HG03342 (cell line): ENCODE measurements at regions not wholly inside any gene's neighbourhood (a gene's known extent, or its start where the extent isn't known, plus 50 kb on each side); places are given as distances from the start of the nearest gene placed in this dataset.
"Not testable (repeated sequence)": the region's sequence is repeated elsewhere in the genome, so short reads cannot be mapped to it uniquely, and the experiment has no call there.

Experiments used
- ATAC-seq: cut with Tn5 transposase; IDR thresholded peaks from one replicate; pipeline ENCODE4 v1.9.1; 2021; ENCODE audit warnings: mild to moderate bottlenecking, moderate library complexity; ENCODE audit not compliant: unreplicated experiment

- ATAC-seq: not testable (repeated sequence)
Observed at GRCh38 chr1:120465900-120466299, 51.1 kb downstream of the NBPF8 start.

- ATAC-seq: not testable (repeated sequence)
Observed at GRCh38 chr1:120477663-120478062, 62.8 kb downstream of the NBPF8 start.

DNA sequence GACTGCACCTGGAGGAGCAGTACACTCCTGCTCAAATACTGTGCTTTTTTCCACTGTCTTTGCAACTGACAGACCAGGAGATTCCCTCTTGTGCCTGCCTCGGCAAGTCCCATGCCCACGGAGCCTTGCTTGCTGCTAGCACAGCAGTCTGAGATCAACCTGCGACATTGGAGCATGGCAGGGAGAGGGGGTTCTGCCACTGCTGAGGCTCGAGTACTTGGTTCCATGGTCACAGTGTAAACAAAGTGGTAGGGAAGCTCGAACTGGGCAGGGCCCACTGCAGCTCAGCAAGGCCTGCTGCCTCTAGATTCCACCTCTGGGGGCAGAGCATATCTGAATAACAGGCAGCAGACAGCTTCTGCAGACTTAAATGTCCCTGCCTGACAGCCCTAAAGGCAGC lies 63.6 kb downstream of the NBPF8 start:
- not testable (repeated sequence) for ATAC-seq

GRCh38 chr1:120487542-120487941 lies 72.7 kb downstream of the NBPF8 start:
- not testable (repeated sequence) for ATAC-seq

- ATAC-seq: not testable (repeated sequence)
Observed at GRCh38 chr1:120489217-120489616, 74.4 kb downstream of the NBPF8 start.

GRCh38 chr1:120497145-120497544 lies 82.3 kb downstream of the NBPF8 start:
- ATAC-seq: not testable (repeated sequence)

DNA sequence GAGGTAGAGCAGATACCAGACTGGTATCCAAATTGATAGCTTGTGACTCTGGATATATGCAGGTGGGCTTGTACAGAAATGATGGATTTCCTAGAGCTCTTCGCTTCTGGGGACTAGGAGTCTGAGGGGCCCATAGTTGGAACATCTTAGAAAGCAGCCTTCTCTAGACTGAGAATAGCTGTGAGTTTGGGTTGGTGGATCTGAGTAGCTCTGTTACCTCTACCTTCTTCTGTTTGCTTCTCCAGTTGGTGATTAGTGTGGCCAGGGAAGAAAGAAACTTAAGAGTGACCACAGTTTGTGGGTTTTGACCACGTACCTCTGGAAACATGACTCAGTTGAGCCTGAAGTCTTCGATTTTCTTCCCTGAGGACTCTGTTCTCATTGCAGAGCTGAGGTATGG lies 88.4 kb downstream of the NBPF8 start:
- ATAC-seq: not testable (repeated sequence)

DNA sequence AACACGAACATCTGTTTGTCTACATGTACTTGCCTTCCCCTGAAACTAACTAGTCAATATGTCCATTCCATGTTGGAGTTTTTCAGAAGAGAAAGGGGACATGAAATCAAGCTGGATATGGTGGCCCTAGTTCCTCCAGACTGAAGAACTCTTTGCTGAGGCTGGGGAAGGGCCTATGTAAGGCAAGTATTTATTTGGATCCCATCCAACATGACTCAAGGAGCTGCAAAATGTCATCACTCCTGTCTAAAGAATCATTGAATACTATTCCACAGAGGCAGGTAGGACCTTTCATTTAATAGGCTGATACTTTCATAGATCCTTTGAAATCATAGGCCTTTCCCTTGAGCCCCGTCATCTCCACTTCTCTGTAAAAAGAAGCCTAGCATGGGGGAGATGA lies 91.5 kb downstream of the NBPF8 start:
- not testable (repeated sequence) for ATAC-seq

DNA sequence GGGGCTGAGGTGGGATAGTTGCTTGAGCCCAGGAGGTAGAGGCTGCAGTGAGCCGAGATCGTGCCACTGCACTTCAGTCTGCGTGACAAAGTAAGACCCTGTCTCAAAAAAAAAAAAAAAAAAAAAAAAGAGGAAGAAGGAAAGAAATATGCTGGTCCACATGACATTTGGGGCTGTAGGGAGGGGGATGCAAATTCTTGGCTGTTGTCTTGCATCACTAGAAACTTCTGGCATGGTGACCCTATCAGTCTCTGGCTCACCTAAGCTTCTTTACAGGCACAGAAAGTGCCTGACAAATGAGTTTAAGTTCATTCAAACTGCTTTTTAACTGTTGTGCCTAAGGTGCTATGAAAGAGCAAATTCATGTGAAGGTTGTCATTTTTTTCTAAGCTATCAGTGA lies 93.5 kb downstream of the NBPF8 start:
- ATAC-seq: not testable (repeated sequence)

GRCh38 chr1:120509258-120509657 lies 94.4 kb downstream of the NBPF8 start:
- ATAC-seq: not testable (repeated sequence)

DNA sequence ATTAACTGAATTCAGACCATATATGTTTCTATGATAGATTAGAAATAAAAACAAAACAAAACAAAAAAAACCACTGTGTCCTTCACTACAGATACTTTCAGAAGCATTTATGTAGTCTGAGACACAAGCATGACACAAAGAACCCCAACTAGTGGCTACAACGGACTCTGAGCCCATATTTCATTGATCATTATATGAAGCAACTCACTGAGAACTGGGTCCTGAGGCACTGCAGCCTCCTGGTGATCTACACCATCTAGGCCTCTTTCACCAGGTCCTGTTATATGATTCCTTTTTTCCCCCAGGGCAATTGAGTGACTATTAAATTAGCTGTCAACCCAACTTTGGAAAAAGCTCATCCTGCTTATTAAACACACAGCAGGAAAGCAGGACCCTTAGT lies 98.3 kb downstream of the NBPF8 start:
- ATAC-seq: not testable (repeated sequence)

DNA sequence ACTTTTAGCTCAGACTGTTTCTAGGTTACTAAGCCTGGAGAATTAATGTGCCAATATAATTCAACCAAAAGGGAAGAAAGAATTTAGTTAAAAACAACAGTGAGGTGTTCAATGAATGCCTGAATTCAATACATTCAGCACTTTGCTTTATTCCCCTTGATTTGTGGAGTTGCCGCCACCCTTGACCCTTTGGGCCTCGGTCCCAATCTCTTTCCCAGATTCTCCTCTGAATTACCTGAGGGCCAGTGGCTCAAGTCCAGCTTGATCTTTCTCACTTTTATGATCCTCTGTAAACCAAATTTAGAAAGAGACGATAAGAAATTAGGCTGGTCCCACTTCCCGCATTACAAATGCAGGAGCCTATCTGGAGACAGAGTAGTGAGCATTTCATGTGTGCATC lies 98.7 kb downstream of the NBPF8 start:
- ATAC-seq: not testable (repeated sequence)

- ATAC-seq: not testable (repeated sequence)
Observed at GRCh38 chr1:120519196-120519595, 104.4 kb downstream of the NBPF8 start.

GRCh38 chr1:120524416-120524815 lies 109.6 kb downstream of the NBPF8 start:
- ATAC-seq: not testable (repeated sequence)

DNA sequence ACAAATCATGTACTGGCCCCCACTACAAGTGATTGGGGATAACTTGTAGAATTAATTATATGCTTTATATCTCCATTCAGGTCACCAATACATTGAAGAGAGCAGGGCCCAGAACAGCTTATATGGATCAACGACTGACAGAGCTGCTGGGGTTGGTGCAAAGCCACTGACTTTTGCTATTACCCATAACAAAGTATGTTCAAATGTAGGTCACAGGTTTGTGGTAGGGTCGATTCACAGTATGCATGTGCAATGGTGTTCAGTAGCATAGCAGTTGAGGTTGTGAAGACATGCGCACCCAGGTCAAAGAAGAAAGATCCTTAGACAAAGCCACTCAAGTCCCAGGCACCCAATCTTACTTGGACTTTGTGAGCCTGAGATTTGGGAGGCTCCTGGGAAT lies 110.6 kb downstream of the NBPF8 start:
- not testable (repeated sequence) for ATAC-seq

- not testable (repeated sequence) for ATAC-seq
Observed at GRCh38 chr1:120529475-120530089, 114.7 kb downstream of the NBPF8 start.

DNA sequence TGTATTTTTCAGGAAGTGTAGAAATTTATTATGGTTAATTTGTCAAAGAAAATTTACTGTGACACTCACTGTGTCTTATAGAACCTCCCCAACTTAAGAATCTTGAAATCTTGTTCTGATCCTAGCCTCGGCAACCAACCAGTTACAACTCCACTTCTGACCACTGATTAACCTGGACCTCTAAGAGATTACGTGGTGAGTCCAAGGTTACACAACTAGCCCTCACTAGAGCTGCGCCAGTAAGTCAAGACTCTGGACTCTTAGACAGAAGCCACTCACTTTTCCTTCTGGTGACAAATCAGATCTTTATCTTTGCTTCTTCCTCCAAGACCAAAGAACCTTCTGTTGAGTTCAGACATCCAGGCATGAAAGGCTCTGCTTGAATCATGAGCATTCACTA lies 116.6 kb downstream of the NBPF8 start:
- not testable (repeated sequence) for ATAC-seq

GRCh38 chr1:120534361-120535047 lies 119.7 kb downstream of the NBPF8 start:
- ATAC-seq: peak; percentile 81

DNA sequence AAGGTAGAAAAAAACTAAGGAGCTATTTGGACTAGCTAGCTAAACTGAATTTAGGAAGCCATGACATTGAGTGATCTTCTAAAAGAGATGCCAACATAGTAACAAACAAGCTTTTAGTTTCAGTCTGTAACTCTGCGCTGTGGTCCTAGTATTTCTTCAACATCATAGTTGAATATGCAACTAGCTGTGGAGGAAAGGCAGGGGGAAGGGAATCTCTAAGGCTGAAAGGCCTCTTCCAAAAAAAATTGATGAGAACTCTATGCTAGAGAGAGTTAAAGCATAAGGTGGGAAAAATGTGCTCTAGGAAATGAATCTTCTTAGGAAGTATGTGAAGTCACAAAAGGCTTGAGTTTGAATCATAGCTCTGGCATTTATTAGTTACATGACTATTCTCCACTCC lies 120.2 kb downstream of the NBPF8 start:
- peak; percentile 70 for ATAC-seq

GRCh38 chr1:120541394-120541793 lies 126.6 kb downstream of the NBPF8 start:
- ATAC-seq: not testable (repeated sequence)

GRCh38 chr1:120542365-120542764 lies 127.5 kb downstream of the NBPF8 start:
- ATAC-seq: not testable (repeated sequence)

GRCh38 chr1:120542940-120543339 lies 128.1 kb downstream of the NBPF8 start:
- not testable (repeated sequence) for ATAC-seq
